ENCODE measurements at regions not wholly inside any gene's neighbourhood (a gene's known extent, or its start where the extent isn't known, plus 50 kb on each side); places are given as distances from the start of the nearest gene placed in this dataset.

DNA sequence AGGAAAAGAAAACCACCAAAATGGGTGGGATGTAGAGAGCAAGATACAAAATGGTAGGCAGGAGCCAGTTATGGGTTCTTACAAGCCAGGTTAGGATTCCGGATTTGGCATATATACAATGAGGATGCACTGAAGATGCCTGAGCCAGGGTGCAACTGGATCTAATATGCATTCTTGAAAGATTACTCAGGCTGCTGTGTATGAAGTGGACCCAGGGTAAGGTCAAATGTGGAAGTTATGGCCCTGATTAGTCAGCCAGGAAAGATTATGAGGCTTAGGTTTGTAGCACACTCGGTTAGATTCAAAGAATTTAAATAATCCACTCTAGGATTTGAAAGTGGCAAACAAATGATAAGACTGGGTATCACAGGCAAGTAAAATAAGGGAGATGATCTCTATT lies 1750.7 kb upstream of the FLRT2 start:
- Histone ChIP-seq H3K9ac (no peak overlapping the region), H3K36me3 (ENCODE audit: insufficient read depth) (no peaks in the 10 kb centered on the region), H3K4me1 (ENCODE audit: low read depth, poor library complexity, severe bottlenecking) (no peaks in the 10 kb centered on the region), H3K4me3 (IDR thresholded peaks at IDR 0.05; ENCODE audit: insufficient read depth, low read depth, low read length) (no peak overlapping the region), H2AFZ (ENCODE audit: low read depth) (no peak overlapping the region), H3K4me2 (no peak overlapping the region), H3K79me2 (ENCODE audit: insufficient read depth, low read depth) (no peaks in the 10 kb centered on the region), H3K27me3 (ENCODE audit: insufficient read depth, low read depth) (no peaks in the 10 kb centered on the region), H4K20me1 (ENCODE audit: insufficient read depth) (no peaks in the 10 kb centered on the region), H3K27ac (no peak overlapping the region)
- no peak for TF ChIP-seq CTCF (conservative IDR thresholded peaks at IDR 0.05; ENCODE audit: low read depth, low read length)

DNA sequence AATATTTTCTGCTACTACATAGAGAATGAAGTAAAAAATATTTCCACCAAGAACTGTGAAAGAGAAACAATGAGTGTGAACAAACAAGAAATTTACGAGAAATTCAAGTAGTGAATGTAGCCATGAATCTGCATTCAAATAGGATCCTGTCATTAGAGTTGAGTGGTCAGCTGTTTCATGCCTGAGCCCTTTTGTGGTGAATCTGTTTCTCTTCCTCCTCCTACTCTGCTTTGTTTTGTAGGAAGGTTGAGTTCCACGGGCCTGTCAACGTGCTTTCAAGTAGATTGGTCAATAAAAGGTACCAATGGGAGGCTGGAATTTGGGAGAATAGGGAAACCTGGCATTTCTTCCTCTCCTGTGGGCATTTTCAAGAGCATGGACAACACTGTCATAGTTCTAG lies 1749.6 kb upstream of the FLRT2 start:
- H2AFZ ChIP-seq (ENCODE audit: low read depth): no peak overlapping the region
- H3K36me3 ChIP-seq (ENCODE audit: insufficient read depth): no peaks in the 10 kb centered on the region
- no peaks in the 10 kb centered on the region for H4K20me1 ChIP-seq (ENCODE audit: insufficient read depth)
- no peak overlapping the region for H3K4me3 ChIP-seq (IDR thresholded peaks at IDR 0.05; ENCODE audit: insufficient read depth, low read depth, low read length)
- no peak overlapping the region for H3K9ac ChIP-seq
- H3K4me1 ChIP-seq (ENCODE audit: low read depth, poor library complexity, severe bottlenecking): no peaks in the 10 kb centered on the region
- H3K27me3 ChIP-seq (ENCODE audit: insufficient read depth, low read depth): no peaks in the 10 kb centered on the region
- H3K79me2 ChIP-seq (ENCODE audit: insufficient read depth, low read depth): no peaks in the 10 kb centered on the region
- H3K27ac ChIP-seq: no peak overlapping the region
- no peak overlapping the region for H3K4me2 ChIP-seq
- no peak for TF ChIP-seq CTCF (conservative IDR thresholded peaks at IDR 0.05; ENCODE audit: low read depth, low read length)

GRCh38 chr14:83798421-83798820 lies 1731.5 kb upstream of the FLRT2 start:
- H3K36me3 ChIP-seq (ENCODE audit: insufficient read depth): no peaks in the 10 kb centered on the region
- no peak overlapping the region for H3K27ac ChIP-seq
- no peak overlapping the region for H3K4me2 ChIP-seq
- no peak overlapping the region for H3K9ac ChIP-seq
- H3K79me2 ChIP-seq (ENCODE audit: insufficient read depth, low read depth): no peaks in the 10 kb centered on the region
- no peak for TF ChIP-seq CTCF (conservative IDR thresholded peaks at IDR 0.05; ENCODE audit: low read depth, low read length)
- no peaks in the 10 kb centered on the region for H3K4me1 ChIP-seq (ENCODE audit: low read depth, poor library complexity, severe bottlenecking)
- H3K4me3 ChIP-seq (IDR thresholded peaks at IDR 0.05; ENCODE audit: insufficient read depth, low read depth, low read length): no peak overlapping the region
- H3K27me3 ChIP-seq (ENCODE audit: insufficient read depth, low read depth): no peaks in the 10 kb centered on the region
- no peak overlapping the region for H2AFZ ChIP-seq (ENCODE audit: low read depth)
- H4K20me1 ChIP-seq (ENCODE audit: insufficient read depth): no peaks in the 10 kb centered on the region

GRCh38 chr14:83799233-83799632 lies 1730.7 kb upstream of the FLRT2 start:
- Histone ChIP-seq H3K4me1 (ENCODE audit: low read depth, poor library complexity, severe bottlenecking) (no peaks in the 10 kb centered on the region), H3K4me3 (IDR thresholded peaks at IDR 0.05; ENCODE audit: insufficient read depth, low read depth, low read length) (no peak overlapping the region), H3K79me2 (ENCODE audit: insufficient read depth, low read depth) (no peaks in the 10 kb centered on the region), H4K20me1 (ENCODE audit: insufficient read depth) (no peaks in the 10 kb centered on the region), H3K27ac (no peak overlapping the region), H3K9ac (no peak overlapping the region), H3K27me3 (ENCODE audit: insufficient read depth, low read depth) (no peaks in the 10 kb centered on the region), H2AFZ (ENCODE audit: low read depth) (no peak overlapping the region), H3K36me3 (ENCODE audit: insufficient read depth) (no peaks in the 10 kb centered on the region), H3K4me2 (no peak overlapping the region)
- no peak for TF ChIP-seq CTCF (conservative IDR thresholded peaks at IDR 0.05; ENCODE audit: low read depth, low read length)

DNA sequence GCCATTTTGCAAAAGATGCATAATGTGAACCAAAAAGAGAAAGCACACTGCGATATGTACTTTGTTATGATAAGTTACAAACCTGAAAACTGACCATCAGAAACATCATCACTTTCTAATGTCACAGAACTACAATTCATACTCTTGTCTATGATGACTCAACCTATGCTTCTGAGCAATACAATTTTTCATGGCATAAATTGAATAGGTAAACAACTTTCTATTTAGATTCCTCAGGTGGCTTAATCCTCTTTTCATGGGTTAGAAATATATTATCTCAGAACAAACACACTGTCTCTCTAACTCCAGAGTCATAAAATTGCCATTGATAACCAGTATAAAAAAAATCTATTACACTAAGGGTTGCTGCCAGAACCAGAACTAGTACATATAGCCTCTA lies 1715.0 kb upstream of the FLRT2 start:
- no peak overlapping the region for H3K9ac ChIP-seq

More for the DNA sequence above, 1715.0 kb upstream of the FLRT2 start:
- H3K27me3 ChIP-seq (ENCODE audit: insufficient read depth, low read depth): no peaks in the 10 kb centered on the region
- no peak overlapping the region for H3K27ac ChIP-seq
- no peaks in the 10 kb centered on the region for H4K20me1 ChIP-seq (ENCODE audit: insufficient read depth)
- no peaks in the 10 kb centered on the region for H3K79me2 ChIP-seq (ENCODE audit: insufficient read depth, low read depth)
- TF ChIP-seq CTCF (conservative IDR thresholded peaks at IDR 0.05; ENCODE audit: low read depth, low read length): no peak
- no peak overlapping the region for H3K4me2 ChIP-seq
- H3K4me1 ChIP-seq (ENCODE audit: low read depth, poor library complexity, severe bottlenecking): no peaks in the 10 kb centered on the region
- no peak overlapping the region for H2AFZ ChIP-seq (ENCODE audit: low read depth)
- no peaks in the 10 kb centered on the region for H3K36me3 ChIP-seq (ENCODE audit: insufficient read depth)
- no peak overlapping the region for H3K4me3 ChIP-seq (IDR thresholded peaks at IDR 0.05; ENCODE audit: insufficient read depth, low read depth, low read length)
